ENCODE measurements at regions not wholly inside any gene's neighbourhood (a gene's known extent, or its start where the extent isn't known, plus 50 kb on each side); places are given as distances from the start of the nearest gene placed in this dataset.
"Not testable (repeated sequence)": the region's sequence is repeated elsewhere in the genome, so short reads cannot be mapped to it uniquely, and the experiment has no call there.

DNA sequence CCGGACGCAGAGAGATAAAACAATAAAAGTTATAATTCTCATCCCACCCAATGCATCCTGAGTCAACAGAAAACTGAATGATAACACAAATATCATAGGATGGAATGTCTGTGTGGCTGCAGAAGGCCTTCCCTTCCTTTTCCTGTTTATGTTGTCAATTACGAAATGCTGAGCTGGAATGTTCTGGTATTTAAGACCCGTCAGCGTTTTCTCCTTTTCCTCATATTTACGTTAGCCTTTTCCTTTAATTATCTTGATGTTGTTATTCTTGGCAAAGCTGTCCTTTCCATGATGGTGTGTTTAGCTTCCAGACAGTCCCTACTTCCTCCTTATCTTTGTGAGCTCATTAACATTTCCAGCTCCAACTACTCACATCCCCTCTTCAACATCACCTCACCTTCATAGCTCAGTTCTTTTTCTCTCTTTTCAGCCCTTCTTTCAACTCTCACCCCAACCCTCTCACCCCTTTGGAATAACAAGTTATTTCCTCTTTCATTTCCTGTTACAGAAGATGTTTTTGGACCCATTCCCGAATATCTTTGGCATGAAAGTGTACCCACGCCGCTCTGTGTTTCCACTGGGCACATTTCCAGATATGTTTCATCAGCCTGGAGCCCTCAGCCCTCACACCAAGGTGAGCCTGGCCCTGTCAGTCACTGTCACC is 221.6 kb downstream of the NR2F1-AS1 start:
- intact Hi-C loops (cut with micrococcal nuclease) = no loop called here

DNA sequence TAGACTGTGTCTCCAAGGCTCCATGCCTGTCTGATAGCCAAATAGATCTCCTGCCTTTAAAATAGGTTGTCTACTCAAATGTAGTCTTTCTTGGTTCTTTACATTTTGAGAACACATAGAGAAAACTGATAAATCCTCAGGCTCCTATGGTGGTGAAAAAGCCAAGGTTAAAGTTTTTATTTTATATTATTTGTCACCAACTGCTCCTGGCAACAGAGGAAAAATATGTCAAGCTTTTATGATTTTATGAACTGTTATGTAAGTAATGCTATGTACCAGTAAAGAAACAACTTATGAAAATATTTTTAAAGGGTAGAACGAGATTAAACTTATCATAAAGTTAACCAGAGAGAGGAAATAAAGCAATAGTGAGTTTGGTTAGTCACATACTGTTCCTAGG is 222.8 kb downstream of the NR2F1-AS1 start:
- intact Hi-C loops (cut with micrococcal nuclease) = no loop called here

DNA sequence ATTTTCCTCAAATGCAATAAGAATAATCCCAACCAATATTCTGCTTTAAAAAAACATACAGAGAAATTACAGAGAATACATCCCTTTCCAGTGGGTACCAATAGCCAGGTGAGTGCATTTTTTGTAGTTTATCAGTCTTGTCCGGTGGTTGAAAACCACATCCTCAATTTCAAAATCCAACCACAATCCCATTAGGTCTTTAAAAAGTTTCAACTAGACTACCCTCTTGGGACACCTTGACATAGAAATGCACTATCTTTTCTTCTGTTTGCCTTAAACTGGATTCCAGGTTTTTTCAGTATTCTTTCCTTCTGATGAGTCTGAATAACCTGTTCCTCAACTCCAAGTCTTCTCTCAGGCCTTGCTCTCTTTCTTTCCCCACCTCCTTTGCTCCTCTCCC is 223.3 kb downstream of the NR2F1-AS1 start:
- intact Hi-C loops (cut with micrococcal nuclease) = no loop called here

DNA sequence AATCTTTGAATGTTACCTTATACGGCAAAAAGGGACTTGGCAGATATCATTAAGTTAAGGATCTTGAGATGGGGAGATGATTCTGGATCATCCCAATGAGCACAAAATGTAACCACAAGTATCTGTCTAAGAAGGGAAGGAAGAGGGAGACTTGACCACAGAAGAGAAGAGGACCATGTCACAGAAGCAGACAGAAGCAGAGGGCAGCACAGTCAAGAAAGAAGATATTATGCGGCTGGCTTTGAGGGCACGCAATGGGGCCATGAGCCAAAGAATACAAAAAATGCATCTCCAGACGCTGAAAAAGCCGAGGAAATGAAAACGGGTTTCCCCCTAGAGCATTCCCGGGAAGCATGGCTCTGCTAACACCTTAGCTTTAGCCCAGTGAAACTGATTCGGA is 225.3 kb downstream of the NR2F1-AS1 start:
- intact Hi-C loops (cut with micrococcal nuclease) = no loop called here

DNA sequence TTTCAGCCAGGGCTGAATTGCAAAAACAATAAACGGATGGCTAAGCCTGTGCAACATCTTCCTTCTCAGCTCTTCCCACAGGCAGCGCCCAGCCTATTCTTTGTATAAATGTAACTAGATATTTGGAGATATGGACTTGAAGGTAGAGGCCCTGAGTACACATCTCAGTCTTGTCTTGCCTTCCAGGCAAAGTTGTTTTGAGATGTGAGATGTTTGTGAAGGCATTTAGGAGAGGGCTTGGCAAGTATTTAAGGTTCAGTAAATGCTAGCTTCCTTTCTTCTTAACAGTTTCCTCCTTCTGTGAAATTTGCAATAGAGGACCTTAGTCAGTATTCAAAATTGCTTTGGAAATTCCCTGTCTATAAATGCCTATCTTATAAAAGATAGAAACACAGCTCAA is 228.8 kb downstream of the NR2F1-AS1 start:
- intact Hi-C loops (cut with micrococcal nuclease) = no loop called here

DNA sequence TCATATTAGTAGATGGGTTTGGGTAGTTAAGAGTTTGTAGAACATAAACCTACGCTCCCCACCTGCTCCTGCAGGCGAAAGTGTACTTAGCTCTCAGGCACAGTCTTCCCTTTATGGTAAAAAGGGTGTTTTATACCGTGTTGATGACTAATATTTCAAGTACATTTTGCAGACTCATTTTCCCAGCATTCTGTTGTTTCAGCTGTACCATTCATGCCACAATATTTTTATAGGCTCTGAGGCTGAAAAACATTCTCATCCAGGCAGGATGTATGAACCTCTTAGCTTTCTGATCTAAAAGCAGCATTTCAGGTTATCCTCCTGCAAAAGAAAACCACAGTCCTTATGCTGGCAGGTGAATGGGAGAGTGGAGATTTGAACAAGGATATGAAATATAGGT is 231.4 kb downstream of the NR2F1-AS1 start:
- intact Hi-C loops (cut with micrococcal nuclease) = no loop called here

DNA sequence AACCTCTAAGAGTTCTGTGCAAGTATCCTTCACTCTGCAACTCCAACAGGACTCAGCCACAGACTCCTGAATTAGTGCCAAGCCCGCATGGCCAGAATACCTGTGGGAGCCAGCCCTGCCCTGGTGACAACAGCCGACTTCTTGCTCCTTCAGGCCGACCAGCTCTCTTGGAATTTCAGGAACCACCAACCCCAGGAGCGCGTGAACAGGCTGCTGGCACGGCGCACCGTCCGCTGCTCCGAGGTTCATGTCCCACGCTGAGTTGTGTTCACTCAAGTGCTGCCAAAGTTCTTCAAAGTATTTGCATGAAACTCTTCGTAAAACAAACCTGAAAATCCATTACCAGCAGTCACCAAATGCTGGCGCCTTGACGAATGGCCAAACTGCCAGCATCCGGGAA is 232.8 kb downstream of the NR2F1-AS1 start:
- intact Hi-C loops (cut with micrococcal nuclease) = no loop called here

DNA sequence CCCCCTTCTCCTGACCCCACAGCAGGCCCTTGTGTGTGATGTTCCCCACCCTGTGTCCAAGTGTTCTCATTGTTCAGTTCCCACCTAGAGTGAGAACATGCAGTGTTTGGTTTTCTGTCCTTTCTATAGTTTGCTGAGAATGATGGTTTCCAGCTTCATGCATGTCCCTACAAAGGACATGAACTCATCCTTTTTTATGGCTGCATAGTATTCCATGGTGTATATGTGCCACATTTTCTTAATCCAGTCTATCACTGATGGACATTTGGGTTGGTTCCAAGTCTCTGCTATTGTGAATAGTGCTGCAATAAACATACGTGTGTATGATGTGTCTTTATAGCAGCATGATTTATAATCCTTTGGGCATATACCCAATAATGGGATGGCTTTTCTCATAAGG is 234.2 kb downstream of the NR2F1-AS1 start:
- intact Hi-C loops (cut with micrococcal nuclease) = not testable (repeated sequence)

DNA sequence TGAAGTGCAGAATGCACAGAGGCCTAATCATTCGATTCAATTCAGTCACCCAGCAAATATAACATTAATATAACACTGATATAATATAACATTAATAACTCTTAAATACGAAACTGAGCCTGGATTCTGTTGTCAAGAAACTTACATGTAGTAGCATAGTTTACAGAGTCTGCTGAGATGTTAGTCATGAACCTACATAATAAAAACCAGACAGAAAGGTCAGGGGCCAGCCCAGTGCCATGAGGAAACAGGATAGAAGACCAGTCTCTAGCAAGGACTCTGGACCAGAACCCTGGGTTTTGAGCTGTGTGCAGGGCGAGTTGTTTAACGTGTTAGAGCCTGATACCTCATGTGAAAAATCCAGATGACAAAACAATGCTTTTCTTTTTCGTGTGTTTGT is 234.7 kb downstream of the NR2F1-AS1 start:
- intact Hi-C loops (cut with micrococcal nuclease) = no loop called here

DNA sequence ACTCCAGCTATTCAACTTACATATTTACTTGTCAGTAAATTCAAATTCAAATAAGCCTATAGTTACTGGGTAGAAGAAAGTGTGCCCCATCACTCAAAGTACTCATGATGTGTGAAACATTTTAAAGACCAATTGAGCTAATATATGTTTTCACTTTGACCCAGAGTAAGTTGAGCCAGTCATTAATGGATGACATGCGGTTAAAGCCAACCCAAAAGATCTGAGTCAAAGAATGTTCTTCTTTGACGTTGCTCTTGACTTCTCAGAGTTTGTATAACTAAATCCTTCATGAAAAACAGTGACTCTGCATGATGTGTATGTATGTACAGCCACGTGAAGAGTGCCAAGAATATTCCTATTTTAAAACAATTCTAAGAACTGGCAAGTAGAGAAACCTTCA is 237.4 kb downstream of the NR2F1-AS1 start:
- intact Hi-C loops (cut with micrococcal nuclease) = no loop called here

DNA sequence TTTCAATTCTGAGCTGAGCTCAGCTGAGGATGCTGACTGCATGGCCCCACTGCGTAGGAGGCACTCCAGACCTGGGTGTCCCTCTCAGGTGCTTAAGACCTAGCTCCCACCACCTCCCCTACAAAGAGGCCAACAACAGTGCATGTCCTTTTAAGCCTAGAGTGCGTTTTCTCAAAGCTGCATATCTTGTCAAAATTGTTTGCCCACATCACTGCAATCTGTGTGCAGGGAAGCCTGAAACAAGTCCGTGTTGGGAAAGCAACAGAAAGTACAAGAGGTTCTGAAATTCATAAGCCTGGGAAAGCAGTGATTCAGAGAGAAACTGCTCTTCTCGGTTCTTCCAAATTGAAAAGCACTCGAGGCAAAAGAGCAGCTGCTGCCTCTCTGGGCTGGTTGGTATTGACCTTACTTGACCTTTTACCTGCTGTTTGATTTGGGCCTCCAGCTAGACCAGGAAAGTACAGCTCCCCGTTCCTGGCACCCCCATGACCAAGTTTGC is 238.4 kb downstream of the NR2F1-AS1 start:
- intact Hi-C loops (cut with micrococcal nuclease) = no loop called here

DNA sequence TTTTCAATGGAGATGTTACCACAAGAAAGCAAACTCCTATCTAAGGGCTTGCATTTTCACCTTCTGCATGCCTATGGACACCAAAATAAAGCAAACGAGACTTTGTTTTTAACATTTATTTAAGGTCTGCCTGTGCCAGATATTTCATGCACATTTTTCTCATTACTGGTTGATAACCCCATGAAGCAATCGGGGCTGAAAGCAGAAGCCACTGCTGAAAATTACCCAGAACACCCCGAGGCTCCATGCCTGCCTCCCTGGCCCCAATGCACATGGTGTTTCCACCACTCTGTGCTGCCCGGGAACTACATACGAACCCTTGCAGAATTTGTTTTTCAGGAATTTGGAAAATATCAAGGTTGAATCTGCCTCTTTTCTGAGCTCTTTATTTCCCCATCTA is 240.1 kb downstream of the NR2F1-AS1 start:
- intact Hi-C loops (cut with micrococcal nuclease) = no loop called here

DNA sequence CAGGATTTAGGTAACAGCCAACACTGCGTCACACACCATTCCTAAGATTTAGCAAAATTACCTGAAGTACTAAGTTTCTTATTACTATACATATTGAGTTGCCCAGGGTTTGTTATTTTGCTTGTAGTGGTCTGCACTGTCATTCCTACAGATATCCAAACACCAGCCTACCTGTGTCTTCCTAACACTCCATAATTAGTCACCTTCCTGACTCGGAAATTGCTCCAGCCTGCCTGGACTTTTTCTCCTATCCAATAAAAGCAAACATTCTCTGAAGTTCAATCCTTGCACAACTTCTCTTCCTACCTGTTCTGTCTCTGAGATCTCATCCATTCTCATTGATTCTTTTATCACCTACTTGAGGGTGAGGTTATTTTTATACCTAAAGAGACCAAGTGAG is 243.9 kb downstream of the NR2F1-AS1 start:
- intact Hi-C loops (cut with micrococcal nuclease) = no loop called here

DNA sequence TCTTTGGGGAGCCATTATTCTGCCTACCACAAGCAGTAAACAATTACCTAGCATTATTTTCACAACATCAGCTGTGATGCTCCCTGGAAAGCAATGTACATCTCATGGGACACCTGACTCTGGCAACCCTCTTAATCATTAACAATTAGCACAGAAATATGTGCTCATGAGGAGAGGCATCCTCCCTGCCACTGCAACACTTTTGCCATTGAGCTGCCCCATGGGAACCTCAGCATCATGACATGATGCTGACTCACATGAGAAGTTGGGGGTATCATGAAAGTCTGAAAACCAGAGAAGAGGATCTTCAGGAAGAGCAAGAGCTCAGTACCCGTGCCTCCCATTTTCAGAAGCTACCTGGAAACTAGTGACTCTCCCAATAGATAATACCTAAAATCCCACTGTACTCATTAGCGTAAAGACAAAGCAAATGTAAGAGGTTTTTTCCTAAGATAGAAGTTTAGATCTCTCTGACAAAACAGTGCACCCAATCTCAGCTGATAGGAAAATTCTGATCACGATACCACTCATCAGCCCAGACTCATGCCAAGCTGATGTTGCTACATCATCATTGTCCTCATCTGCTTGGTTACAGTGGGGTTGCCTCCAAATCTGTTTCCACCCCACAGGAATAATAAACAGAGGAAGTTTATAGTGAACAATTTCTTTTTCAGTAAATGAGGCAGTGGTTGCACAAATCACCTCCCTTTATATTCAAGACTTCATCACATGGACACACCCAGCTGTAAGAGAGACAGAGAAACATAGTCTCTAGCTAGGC is 244.5 kb downstream of the NR2F1-AS1 start:
- intact Hi-C loops (cut with micrococcal nuclease) = no loop called here

DNA sequence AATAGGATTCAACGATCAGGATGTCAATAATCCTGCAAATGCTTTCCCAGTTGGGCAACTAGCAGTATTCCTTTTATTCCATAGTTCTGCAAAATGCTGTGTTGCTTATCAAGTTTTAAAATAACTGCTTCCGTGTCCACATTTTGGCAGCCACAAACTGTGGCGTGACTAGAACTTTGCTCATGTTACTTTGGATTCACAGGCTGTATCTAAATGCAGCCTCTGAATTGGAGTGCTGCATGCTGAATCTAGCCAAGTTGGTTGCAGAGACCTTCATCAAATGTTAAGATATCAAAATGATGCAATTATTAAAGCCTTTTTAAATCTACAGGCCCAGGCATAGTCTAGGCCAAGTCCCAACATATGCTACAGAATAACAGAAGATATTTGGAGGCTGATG is 249.2 kb downstream of the NR2F1-AS1 start:
- intact Hi-C loops (cut with micrococcal nuclease) = no loop called here

DNA sequence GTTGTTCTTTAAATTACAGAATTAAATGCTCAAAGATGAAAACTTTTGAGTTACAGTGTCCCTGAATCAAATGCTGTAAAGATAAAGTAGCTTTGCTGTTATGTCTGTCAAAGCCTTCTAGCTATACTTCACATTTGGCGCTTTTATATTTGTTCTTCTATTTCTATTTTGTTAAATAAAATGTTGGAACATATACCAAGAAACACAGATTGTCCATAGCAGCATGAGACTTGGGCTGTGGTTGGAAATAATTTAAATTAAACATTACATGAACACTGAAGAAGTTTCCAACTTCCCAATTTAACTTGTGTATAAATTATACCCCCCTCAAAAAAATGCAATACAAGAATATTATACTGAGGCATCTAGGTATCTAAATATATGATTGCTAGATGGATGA is 249.8 kb downstream of the NR2F1-AS1 start:
- intact Hi-C loops (cut with micrococcal nuclease) = no loop called here

DNA sequence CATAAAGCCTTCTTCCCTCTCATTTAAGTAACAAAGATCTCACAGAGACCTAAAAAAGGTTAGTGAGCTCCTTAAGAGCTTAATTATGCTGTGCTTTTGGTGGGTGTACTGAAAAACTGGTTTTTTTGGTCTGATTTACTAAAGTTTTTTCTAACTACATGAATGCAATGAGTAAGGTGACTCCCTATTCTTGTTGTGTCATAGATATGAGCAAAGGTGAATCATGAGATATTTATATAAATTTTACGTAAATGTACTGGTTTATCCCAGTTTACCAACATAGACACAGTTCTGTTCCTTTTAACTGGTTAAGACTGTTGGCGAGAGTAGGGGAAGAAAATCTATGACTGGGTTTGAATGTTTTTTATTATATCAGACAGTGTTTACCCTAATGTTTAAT is 250.5 kb downstream of the NR2F1-AS1 start:
- intact Hi-C loops (cut with micrococcal nuclease) = no loop called here

DNA sequence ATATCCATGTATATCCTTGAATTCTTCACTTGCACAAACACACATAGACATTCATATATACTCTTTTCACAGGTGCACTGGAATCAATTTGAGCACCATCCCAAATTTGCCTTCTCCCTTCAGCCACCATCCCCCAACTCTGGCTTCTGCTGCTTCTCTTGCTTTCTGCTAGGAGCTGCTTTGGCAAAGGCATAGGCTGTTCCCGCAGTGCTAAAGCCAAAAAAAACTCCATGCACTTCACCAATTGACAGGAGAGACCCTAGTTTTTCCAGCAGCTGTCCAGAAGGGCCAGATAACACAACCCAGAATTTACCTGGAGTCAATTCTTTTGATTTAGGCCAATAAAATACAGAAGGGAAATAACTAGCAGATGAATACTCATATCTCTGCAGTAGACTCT is 251.3 kb downstream of the NR2F1-AS1 start:
- intact Hi-C loops (cut with micrococcal nuclease) = no loop called here

DNA sequence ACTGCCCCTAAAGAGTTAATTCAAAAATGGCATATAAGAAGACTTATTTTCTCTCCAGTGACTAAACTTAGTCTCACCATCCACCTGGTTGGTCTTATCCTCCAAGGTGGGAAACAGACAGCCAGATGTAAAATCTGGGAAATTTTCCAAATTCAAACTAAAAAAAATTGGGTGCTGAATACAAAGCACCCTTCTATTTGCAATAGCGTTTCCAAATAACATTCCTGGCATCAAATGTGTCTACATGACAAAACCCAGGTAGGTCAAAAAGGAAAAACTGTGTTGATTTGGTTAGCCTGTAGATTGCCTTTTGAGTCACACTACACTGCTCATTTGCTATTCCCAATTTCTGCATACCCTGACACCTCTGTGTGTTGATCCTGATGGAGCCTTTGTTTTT is 252.2 kb downstream of the NR2F1-AS1 start:
- intact Hi-C loops (cut with micrococcal nuclease) = no loop called here

DNA sequence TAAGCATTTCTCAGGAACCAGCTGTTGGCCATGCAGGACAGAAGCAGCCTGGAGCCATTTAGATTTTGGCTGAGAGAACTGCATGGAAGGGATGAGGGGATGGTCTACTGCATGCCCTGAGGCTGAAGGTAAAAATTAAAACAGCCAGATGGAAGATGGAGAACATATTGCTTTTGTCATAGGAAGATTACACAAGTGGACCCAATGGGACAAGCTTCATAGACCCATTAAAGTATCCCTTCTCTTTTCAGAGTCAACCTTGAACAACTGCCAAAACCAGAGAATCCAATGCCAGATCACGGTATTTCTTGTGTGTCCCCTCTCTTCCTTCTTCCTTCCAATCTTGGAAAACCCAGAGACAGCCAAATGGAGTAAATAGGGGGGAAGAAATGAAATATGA is 253.4 kb downstream of the NR2F1-AS1 start:
- intact Hi-C loops (cut with micrococcal nuclease) = no loop called here

DNA sequence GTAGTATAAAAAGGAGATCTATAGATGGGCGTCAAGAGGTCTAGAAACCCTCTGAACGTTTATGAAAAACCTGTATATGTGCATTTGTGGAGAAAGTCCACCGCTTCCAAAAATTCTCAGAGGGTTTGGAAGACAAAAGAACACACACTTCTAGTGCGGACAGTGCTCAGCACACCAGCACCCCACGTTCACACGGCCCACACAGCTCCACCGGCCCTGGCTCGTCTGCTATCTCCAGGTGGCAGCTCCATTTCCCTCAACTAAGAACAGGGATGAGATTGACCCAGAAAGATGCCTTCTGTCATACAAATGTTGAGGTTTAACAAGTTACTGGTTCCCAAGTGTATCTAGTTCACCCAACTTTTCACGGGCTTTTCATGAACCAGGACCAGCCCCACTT is 255.1 kb downstream of the NR2F1-AS1 start:
- intact Hi-C loops (cut with micrococcal nuclease) = no loop called here

DNA sequence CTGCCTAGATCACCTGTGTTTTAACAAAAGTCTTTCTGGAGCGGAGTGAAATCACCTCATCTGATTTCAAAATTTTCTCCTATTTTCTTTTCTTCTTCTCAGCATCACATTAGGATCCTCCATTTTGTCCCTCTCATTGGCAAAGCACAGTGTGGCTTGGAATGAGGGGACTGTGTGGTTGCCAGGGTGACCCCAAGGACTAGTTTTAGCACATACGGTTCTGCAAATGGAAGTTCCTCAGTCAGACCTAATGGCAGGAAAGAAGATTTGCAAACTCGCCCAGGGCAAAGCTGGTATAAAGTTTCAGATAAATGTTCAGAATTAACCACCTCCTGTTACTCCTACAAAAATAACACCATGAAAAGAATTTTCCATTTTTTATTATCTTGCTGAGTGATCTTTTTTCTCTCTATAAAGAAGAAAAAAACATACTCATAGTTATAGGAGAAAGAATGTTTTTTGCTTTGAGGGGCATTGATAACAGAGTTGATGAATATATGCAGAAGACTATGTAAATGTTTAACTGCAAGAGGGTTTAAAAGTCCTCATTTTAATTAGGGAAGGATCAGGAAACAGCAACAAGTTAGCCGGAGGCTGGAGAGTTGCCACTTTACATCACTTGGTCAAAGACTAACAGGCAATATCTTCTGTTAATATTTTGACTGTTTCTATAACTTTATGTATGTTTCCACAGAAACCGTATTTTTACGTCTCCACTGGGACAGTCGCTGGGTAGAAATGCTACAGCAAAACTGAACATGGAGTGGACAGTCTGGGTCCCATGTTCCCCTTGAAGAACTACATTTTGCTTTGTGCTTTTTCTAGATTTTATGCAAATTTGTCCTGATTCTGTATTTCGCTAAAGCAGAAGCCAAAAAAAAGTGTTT is 257.8 kb downstream of the NR2F1-AS1 start:
- intact Hi-C loops (cut with micrococcal nuclease) = no loop called here
